ENCODE measurements at regions not wholly inside any gene's neighbourhood (a gene's known extent, or its start where the extent isn't known, plus 50 kb on each side); places are given as distances from the start of the nearest gene placed in this dataset.

GRCh38 chr13:55714120-55714519 is 1426.6 kb upstream of the PRR20A start:
- no peaks in the 10 kb centered on the region for H3K27me3 ChIP-seq (ENCODE audit: insufficient read depth, low read length)
- H3K36me3 ChIP-seq (ENCODE audit: insufficient read depth, low read length), result no peaks in the 10 kb centered on the region
- no peaks in the 10 kb centered on the region for H3K4me1 ChIP-seq (ENCODE audit: insufficient read depth, low read length)
- DNase-seq (ENCODE audit: insufficient read length, low spot score, missing footprints), result no peak
- no peak overlapping the region for H3K4me3 ChIP-seq (ENCODE audit: insufficient read depth, low read length)
- H3K27ac ChIP-seq (ENCODE audit: low read depth, low read length), result no peak overlapping the region
- no peaks in the 10 kb centered on the region for H3K79me2 ChIP-seq (ENCODE audit: insufficient read depth, low read length)
- no peak overlapping the region for H3K4me2 ChIP-seq (ENCODE audit: insufficient read depth, low read length)
- H3K9me3 ChIP-seq (ENCODE audit: low read depth, low read length), result no peaks in the 10 kb centered on the region
- H4K20me1 ChIP-seq (ENCODE audit: insufficient read depth, low read length), result no peaks in the 10 kb centered on the region
- TF ChIP-seq, protein P1, sequence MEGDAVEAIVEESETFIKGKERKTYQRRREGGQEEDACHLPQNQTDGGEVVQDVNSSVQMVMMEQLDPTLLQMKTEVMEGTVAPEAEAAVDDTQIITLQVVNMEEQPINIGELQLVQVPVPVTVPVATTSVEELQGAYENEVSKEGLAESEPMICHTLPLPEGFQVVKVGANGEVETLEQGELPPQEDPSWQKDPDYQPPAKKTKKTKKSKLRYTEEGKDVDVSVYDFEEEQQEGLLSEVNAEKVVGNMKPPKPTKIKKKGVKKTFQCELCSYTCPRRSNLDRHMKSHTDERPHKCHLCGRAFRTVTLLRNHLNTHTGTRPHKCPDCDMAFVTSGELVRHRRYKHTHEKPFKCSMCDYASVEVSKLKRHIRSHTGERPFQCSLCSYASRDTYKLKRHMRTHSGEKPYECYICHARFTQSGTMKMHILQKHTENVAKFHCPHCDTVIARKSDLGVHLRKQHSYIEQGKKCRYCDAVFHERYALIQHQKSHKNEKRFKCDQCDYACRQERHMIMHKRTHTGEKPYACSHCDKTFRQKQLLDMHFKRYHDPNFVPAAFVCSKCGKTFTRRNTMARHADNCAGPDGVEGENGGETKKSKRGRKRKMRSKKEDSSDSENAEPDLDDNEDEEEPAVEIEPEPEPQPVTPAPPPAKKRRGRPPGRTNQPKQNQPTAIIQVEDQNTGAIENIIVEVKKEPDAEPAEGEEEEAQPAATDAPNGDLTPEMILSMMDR (IDR thresholded peaks at IDR 0.05; ENCODE audit: extremely low read depth, low read depth, low read length), result no peak
- no peak overlapping the region for H2AFZ ChIP-seq (ENCODE audit: low read length)

DNA sequence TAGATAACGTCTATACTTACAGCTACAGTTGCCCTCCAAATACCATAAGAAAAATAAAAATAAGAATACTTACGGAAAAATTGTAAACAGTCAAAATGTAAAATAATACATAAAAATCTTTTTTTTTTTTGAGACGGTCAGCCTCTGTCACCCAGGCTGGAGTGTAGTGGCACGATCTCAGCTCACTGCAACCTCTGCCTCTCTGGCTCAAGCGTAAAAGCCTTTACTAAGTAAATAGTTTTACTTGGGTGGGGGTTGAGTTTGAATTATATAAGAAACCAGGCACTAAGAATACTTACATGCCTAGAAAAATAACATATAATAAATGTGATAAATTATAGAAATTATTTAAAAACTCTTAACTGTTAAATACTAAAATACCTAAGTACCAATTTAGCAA is 1413.0 kb upstream of the PRR20A start:
- TF ChIP-seq, protein P1 (IDR thresholded peaks at IDR 0.05; ENCODE audit: extremely low read depth, low read depth, low read length), result no peak
- Histone ChIP-seq H4K20me1 (ENCODE audit: insufficient read depth, low read length) (no peaks in the 10 kb centered on the region), H3K36me3 (ENCODE audit: insufficient read depth, low read length) (no peaks in the 10 kb centered on the region)

DNA sequence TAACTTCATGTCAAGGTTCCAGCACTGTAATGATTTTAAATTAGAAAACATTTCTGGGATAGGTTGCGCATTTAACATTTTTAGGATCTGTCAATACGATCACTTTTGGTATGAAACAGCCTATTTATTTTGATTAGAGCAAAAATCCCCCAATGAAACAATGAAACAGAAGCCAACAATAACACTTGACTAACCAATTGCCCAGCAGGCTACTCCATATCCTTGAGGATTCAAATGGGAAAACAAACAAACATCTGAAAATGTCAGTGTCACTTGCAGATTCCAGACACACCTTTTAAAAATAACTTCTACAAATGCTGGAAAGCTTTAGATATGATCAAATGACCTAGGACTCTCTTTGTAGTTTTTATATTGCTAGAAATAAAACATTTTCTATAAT is 1412.5 kb upstream of the PRR20A start:
- Histone ChIP-seq H3K27me3 (ENCODE audit: insufficient read depth, low read length) (no peaks in the 10 kb centered on the region), H3K9me3 (ENCODE audit: low read depth, low read length) (no peaks in the 10 kb centered on the region), H3K36me3 (ENCODE audit: insufficient read depth, low read length) (no peaks in the 10 kb centered on the region), H3K79me2 (ENCODE audit: insufficient read depth, low read length) (no peaks in the 10 kb centered on the region), H2AFZ (ENCODE audit: low read length) (no peak overlapping the region), H3K4me1 (ENCODE audit: insufficient read depth, low read length) (no peaks in the 10 kb centered on the region), H3K4me3 (ENCODE audit: insufficient read depth, low read length) (no peak overlapping the region), H3K4me2 (ENCODE audit: insufficient read depth, low read length) (no peak overlapping the region), H4K20me1 (ENCODE audit: insufficient read depth, low read length) (no peaks in the 10 kb centered on the region), H3K27ac (ENCODE audit: low read depth, low read length) (no peak overlapping the region)
- TF ChIP-seq, protein P1 (IDR thresholded peaks at IDR 0.05; ENCODE audit: extremely low read depth, low read depth, low read length), result no peak
- no peak for DNase-seq (ENCODE audit: insufficient read length, low spot score, missing footprints)

More for the DNA sequence above, 1413.0 kb upstream of the PRR20A start:
- no peak for DNase-seq (ENCODE audit: insufficient read length, low spot score, missing footprints)
- Histone ChIP-seq H3K27ac (ENCODE audit: low read depth, low read length) (no peak overlapping the region), H3K4me3 (ENCODE audit: insufficient read depth, low read length) (no peak overlapping the region), H3K9me3 (ENCODE audit: low read depth, low read length) (no peaks in the 10 kb centered on the region), H3K27me3 (ENCODE audit: insufficient read depth, low read length) (no peaks in the 10 kb centered on the region), H3K79me2 (ENCODE audit: insufficient read depth, low read length) (no peaks in the 10 kb centered on the region), H3K4me2 (ENCODE audit: insufficient read depth, low read length) (no peak overlapping the region), H3K4me1 (ENCODE audit: insufficient read depth, low read length) (no peaks in the 10 kb centered on the region), H2AFZ (ENCODE audit: low read length) (no peak overlapping the region)

GRCh38 chr13:55745828-55746227 is 1394.9 kb upstream of the PRR20A start:
- H4K20me1 ChIP-seq (ENCODE audit: insufficient read depth, low read length), result no peaks in the 10 kb centered on the region

More at GRCh38 chr13:55745828-55746227, 1394.9 kb upstream of the PRR20A start:
- Histone ChIP-seq H3K9me3 (ENCODE audit: low read depth, low read length) (peaks cover 2% of the 10 kb centered on the region), H3K4me1 (ENCODE audit: insufficient read depth, low read length) (no peaks in the 10 kb centered on the region), H3K4me2 (ENCODE audit: insufficient read depth, low read length) (no peak overlapping the region), H3K27me3 (ENCODE audit: insufficient read depth, low read length) (no peaks in the 10 kb centered on the region), H3K36me3 (ENCODE audit: insufficient read depth, low read length) (no peaks in the 10 kb centered on the region), H3K27ac (ENCODE audit: low read depth, low read length) (no peak overlapping the region), H2AFZ (ENCODE audit: low read length) (no peak overlapping the region), H3K79me2 (ENCODE audit: insufficient read depth, low read length) (no peaks in the 10 kb centered on the region), H3K4me3 (ENCODE audit: insufficient read depth, low read length) (no peak overlapping the region)
- no peak for DNase-seq (ENCODE audit: insufficient read length, low spot score, missing footprints)
- TF ChIP-seq, protein P1 (IDR thresholded peaks at IDR 0.05; ENCODE audit: extremely low read depth, low read depth, low read length), result no peak

Data from osteoblast (primary cell).